Inferior parietal cortex (tissue), 1 donor: ENCODE measurements at regions not wholly inside any gene's neighbourhood (a gene's known extent, or its start where the extent isn't known, plus 50 kb on each side); places are given as distances from the start of the nearest gene placed in this dataset.

Experiments
- DNase-seq: peaks from one replicate; pipeline ENCODE4 v3.0.0-alpha.2; 2016; ENCODE audit errors: extremely low spot score

DNA sequence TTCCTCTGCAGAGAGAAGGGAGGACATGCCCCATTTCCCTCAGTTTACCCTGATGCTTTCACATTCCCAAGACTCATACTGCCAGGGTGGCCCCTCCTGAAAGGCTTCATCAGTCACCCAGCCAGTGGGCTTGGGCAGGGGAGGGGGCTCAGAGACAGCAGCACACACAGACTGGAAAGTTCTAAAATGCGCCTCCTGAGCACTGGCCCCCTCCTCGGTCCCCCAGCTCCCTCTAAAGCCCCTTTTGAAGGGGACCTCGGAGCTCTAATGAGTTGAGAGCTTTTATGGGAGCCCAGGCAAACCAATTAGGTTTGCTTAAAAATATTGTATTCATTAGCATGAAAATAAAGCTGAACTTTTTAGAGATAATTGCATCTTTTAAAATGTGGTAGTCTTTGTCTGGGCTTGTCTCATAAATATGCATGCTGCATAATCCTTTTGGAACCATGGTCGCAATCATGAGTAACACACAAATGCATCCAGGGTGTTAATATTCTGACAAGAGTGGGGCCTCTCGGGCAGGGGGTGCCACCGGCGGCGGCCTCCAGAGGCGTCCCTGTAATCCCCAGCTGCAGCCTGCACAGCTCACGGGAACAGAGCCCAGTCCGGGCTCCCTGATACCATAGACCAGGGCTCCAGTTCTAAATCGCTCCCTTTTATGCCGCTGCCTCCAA, 78.5 kb downstream of the RPLP1 start:
- no peak for DNase-seq

GRCh38 chr15:69531665-69532027, 79.0 kb downstream of the RPLP1 start:
- no peak for DNase-seq

GRCh38 chr15:69532066-69532465, 79.4 kb downstream of the RPLP1 start:
- no peak for DNase-seq

GRCh38 chr15:69532856-69533255, 80.2 kb downstream of the RPLP1 start:
- DNase-seq = no peak

GRCh38 chr15:69533522-69533921, 80.9 kb downstream of the RPLP1 start:
- no peak for DNase-seq

DNA sequence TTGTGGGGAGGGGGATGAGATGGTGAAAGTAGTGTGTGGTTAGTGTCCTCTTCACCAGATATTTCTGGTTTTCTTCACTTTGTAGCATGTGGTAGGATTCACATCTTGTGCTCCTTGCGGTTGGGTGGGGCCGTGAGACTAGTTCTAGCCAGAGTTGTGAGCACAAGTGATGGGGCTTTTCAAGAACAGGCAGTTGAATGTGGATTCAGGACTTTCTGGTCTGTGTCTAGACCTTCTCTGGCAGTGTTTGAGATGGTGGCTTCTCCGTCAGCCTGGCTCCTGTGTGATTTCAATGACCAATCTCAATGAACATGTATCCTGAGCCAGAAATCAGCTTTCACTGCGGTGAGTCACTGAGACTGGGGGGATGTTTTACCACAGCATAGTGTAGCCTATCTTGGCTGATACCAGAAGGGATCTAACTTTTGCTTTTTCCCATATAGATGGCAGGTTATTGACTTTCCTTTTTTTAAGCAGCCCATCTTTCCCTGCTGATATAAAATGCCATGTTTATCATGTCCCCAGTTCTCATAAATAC, 82.6 kb downstream of the RPLP1 start:
- DNase-seq = no peak

DNA sequence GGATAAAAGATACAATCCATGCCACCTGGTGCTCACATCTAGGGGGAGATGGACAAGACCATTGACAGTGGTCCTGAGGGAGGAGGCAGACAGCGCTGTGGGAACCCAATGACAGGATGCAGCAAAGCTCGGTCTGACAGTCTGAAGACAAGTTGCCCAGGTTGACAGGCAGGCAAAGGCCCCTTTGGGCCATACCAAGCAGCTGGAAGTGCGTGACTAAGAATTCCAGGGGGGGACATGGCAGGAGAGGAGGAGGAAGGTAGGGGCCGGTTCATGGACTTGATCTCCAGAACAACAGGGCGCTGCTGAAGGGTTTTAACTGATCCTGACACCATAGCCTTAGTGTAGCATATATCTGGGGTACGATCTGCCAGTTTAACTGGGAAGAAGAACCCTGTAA, 83.4 kb downstream of the RPLP1 start:
- no peak for DNase-seq

DNA sequence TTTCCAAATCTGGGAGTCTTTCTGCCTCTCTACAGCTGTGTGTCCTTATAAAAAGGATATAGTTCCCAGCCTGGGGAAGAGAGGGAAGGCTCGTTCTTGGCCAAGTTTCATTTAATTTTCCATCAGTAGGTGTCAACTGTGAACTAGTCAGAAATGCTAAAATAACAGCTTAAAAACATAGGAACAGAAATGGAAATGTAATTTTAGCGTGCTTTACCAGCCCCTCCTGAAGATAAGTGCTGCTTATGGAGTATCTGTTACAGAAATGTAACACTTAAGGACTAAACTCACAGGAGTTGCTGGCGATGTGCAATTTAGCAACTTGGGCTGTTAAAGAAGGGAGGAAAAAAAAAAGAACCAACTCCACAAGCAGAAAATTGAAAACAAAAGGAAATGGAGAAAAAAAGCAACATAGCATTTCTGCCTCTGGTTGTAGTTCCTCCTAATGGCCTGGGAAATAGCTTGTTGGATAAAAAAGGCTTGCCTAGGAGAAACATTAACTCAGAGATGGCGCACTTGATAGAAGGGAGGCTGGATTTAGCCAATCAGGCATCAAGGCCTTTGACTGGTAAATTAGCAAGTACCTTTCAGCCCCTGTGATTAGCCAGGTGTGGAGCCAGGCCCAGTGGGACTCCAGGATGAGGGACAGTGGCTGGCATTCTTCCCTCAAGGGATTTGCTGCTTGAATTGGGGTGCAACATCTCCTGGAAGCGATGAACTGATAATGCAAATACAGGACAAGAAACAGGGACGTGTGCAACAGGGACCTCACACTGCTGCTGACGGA, 84.3 kb downstream of the RPLP1 start:
- DNase-seq = peak; percentile 49

DNA sequence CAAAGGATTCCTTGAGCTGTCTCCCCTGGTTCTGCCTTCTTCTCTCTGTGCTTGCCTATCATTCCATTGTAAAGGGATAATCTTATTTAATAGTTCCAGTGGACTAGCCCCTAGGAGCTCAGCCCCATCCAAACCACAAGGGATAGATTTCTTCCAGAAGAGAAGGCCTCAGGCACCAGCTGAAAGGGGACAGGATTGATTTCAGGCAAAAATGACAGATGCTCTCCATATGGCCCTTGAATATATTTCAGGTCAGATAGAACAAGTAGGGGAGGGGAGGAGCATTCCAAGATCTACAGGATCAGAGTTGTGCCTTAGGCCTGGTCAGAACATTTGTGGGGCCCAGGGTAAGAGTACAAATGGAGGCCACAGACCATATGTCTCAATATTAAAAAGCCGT, 85.3 kb downstream of the RPLP1 start:
- DNase-seq = no peak

DNA sequence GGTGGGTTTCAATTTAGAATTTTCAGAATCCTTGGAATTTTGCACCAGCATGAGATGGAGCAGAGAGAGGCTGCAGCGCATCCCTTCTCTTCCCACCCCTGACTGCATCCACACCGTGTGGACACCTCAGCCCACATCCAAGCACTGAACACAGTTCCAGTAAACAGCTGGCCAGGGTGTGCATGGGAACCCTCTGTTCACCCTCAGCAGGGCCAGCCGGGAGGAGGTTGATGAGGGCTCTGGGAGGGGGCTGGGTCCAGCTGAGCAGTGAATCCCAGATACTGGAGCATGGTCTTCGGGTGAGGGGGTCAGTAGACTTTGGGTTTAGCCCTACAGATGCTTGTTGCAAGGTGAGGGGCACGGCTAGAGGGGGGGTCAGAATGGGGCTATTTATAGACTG, 85.8 kb downstream of the RPLP1 start:
- no peak for DNase-seq

- no peak for DNase-seq
Measured at GRCh38 chr15:69539345-69539744, 86.7 kb downstream of the RPLP1 start.

DNA sequence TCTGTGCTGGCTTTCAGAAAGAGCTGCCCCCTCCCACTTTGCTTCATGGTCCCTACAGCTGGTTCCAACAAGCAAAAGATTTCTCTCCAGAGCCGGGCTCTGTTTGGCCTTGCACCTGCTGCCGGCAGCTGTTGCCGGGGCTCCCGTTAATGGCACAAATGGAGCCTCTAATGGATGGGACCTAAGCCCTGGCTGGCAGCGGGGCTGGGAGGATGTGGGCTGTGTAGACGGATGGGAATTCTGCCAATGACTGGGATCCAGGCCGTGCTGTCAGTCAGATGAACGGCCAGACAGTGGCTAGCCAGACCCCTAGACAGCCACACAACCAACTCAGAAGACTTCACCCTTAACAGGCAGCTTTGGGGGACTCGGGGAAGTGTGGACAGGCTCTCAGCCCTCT, 88.0 kb downstream of the RPLP1 start:
- DNase-seq = no peak

- no peak for DNase-seq
Measured at GRCh38 chr15:69542028-69542427, 89.4 kb downstream of the RPLP1 start.

- DNase-seq = no peak
Measured at GRCh38 chr15:69543681-69544364, 91.2 kb downstream of the RPLP1 start.

DNA sequence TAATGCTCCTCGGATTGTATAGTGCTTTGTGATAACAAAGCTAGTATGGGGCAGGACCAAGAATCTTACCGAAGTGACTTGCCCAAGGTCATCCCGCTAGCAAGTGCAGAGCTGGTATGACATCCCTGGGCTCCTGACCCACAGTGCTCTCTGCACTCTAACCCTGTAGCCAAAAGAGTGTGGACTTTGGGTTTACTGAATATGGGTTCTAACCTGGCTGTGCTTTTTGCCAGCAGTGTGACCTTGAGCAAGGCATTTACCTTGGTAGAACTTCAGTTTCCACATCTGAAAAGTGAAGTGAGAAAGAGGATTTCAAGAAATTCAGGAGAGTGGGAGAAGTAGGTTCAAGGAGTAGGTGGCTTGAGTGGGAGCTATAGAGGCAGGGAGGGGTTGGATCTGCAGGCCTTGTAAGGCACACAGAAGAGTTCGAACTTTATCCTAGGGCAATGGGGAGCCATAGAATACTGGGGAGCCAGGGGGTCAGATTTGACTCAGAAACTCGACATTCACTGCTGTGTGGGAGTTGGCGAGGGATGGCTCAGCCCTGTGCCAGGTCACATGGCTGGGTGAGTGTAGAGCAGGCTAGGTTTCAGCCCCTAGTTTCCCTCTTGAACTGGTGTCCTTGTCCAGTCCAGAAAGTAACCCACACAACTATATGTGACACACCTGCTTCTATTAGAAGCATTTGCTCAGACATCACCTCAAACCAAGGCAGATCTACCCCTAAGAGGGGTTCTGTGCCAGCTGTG, 91.9 kb downstream of the RPLP1 start:
- no peak for DNase-seq

GRCh38 chr15:69546182-69546581, 93.6 kb downstream of the RPLP1 start:
- no peak for DNase-seq

DNA sequence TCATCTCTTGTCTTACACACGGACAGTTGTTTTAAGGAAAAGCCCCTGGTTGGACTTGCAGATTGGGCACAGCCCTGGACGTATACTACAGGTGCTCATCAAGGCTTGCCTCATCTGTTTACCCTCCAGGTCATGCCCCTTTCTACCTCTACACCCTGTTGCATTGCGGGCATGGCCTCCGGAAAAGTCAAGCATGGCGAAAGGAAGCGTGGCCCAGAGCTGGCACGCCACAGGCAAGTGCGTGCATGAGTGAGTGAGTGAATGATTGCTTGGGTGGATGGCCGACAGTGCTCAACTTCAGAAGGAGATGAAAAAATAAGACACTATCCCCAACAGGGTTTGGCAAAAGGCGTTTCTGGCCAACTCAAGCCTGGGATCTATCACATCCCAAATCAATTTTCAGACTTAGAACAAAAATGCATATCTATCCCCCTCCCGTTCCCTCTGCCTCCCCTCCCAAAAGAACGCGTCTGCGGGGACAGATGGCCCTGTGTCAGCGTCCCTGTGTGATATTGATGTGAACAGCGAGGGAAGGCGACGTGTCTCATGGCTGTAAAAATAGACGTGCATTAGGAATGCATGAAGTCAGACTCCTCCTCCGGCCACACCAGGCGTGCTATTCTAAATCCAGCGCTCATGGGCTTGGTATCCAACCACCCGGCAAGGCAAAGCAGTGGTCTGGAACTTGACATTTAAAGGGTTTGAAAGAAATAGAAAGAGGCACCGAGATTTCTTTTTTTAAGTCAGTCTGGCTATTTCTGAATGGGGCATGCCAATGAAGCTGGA, 96.0 kb downstream of the RPLP1 start:
- no peak for DNase-seq

GRCh38 chr15:69551391-69552056, 98.9 kb downstream of the RPLP1 start:
- no peak for DNase-seq

DNA sequence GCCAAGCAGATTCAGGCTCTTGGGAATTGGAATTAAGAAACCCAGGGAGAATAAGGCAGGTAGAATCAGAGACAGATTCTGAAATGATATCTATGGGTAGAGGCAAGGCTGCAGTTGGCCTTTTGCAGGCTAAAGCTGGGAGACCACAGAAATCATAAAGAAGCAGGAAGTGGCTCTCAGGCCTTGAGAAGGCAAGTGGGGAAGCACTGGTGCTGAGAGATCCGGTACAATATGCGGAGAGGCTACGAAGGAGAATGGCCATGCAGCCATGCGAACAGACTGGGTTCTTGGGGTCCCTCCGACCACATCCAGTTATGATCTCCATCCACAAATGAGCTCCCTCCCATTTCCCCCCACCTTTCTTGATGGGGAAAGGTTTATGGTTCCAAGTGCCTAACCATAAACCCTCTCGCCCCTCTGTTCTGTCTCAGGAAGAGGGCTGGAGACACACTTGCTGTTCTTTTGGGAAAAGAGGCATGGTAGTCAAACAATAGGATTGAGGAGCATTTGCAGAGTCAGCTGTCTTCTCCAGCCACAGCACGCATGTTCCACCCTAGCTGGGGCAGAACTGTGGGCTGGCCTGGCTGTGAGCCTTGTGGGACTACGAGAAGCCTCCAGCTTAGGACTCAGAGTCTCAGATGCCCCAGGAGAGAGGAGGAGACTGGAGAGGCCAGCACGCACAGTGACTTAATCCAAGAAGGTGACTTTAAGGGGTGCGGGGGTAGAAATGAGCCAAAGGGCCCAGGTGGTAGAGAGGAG, 99.6 kb downstream of the RPLP1 start:
- no peak for DNase-seq

GRCh38 chr15:69553686-69554085, 101.1 kb downstream of the RPLP1 start:
- no peak for DNase-seq
